ENCODE measurements at regions not wholly inside any gene's neighbourhood (a gene's known extent, or its start where the extent isn't known, plus 50 kb on each side); places are given as distances from the start of the nearest gene placed in this dataset.

DNA sequence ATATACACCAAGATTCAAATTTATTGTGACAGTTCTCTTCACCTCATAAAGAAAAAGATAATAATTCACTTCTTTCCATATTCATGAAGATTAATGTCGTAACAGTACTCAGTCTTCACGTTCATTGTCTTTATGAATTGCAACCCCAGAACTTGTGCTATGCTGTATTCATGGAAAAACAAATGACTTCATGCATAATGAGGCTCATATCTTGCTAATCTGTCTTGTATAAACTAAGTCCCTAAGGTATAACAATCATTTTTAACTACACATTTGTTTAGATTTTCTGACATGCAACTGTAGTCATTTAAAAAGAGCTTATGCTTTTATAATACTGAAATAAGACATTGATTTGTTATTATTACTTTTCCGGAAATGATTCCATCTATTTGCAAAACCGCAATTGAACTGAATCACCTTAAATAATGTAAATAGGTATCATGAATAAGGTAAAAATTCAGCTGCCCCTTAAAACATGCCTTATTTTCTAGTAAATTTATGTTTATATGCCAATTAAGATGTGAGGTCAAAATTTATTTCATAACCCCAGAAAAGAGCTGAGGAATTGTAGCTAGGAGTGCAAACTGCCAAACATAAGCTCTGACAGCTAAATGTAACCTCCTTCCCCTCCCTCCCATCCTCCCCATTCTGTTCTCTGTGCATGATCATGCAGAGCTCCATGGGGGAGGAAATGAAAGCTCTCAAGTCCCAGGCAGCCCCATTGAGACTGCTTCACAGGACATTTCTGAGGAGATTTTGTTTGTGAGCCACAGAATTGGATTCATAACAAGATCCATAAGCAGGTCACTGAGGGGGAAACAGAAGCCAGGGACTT, 301.6 kb downstream of the ATP23 start:
- DNase-seq (ENCODE audit: low read depth, low spot score), result no peak
- CTCF ChIA-PET, result no interaction called here
- POLR2A ChIA-PET, result no interaction called here
- H3K9me3 ChIP-seq (ENCODE audit: control insufficient read depth in 1 of 2, insufficient read depth in 1 of 2, low read depth in 1 of 2, low read length in 2 of 2), result no peaks in the 10 kb centered on the region
- H3K9me2 ChIP-seq (ENCODE audit: insufficient read depth), result no peaks in the 10 kb centered on the region
- no TSS peak for BruUV-seq (replicated peaks)
- H3K27ac ChIP-seq (ENCODE audit: low read depth, low read length), result no peak overlapping the region
- H3K9ac ChIP-seq (ENCODE audit: low read length), result no peak overlapping the region
- H3K4me2 ChIP-seq (ENCODE audit: low read length), result no peak overlapping the region
- H2AFZ ChIP-seq (ENCODE audit: low read depth, low read length, poor library complexity, severe bottlenecking), result no peak overlapping the region
- TF ChIP-seq ZFX (IDR thresholded peaks at IDR 0.05), result no peak
- no peak for TF ChIP-seq POLR2A (IDR thresholded peaks at IDR 0.05; ENCODE audit: borderline replicate concordance, extremely low read depth, insufficient read depth, insufficient read length)
- TF ChIP-seq, protein P1, sequence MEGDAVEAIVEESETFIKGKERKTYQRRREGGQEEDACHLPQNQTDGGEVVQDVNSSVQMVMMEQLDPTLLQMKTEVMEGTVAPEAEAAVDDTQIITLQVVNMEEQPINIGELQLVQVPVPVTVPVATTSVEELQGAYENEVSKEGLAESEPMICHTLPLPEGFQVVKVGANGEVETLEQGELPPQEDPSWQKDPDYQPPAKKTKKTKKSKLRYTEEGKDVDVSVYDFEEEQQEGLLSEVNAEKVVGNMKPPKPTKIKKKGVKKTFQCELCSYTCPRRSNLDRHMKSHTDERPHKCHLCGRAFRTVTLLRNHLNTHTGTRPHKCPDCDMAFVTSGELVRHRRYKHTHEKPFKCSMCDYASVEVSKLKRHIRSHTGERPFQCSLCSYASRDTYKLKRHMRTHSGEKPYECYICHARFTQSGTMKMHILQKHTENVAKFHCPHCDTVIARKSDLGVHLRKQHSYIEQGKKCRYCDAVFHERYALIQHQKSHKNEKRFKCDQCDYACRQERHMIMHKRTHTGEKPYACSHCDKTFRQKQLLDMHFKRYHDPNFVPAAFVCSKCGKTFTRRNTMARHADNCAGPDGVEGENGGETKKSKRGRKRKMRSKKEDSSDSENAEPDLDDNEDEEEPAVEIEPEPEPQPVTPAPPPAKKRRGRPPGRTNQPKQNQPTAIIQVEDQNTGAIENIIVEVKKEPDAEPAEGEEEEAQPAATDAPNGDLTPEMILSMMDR (IDR thresholded peaks at IDR 0.05 in 2 of 3, conservative IDR thresholded peaks at IDR 0.05 in 1 of 3; ENCODE audit: borderline replicate concordance in 1 of 3, insufficient read depth in 1 of 3, low read depth in 2 of 3, low read length in 2 of 3), result no peak
- no peak for TF ChIP-seq EZH2phosphoT487 (IDR thresholded peaks at IDR 0.05; ENCODE audit: borderline replicate concordance)
- TF ChIP-seq, protein P2, sequence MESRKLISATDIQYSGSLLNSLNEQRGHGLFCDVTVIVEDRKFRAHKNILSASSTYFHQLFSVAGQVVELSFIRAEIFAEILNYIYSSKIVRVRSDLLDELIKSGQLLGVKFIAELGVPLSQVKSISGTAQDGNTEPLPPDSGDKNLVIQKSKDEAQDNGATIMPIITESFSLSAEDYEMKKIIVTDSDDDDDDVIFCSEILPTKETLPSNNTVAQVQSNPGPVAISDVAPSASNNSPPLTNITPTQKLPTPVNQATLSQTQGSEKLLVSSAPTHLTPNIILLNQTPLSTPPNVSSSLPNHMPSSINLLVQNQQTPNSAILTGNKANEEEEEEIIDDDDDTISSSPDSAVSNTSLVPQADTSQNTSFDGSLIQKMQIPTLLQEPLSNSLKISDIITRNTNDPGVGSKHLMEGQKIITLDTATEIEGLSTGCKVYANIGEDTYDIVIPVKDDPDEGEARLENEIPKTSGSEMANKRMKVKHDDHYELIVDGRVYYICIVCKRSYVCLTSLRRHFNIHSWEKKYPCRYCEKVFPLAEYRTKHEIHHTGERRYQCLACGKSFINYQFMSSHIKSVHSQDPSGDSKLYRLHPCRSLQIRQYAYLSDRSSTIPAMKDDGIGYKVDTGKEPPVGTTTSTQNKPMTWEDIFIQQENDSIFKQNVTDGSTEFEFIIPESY (IDR thresholded peaks at IDR 0.05; ENCODE audit: extremely low read depth, insufficient replicate concordance, low read length), result no peak
- no peak for TF ChIP-seq SRF (IDR thresholded peaks at IDR 0.05; ENCODE audit: low read depth)
- TF ChIP-seq TCF7L2 (IDR thresholded peaks at IDR 0.05; ENCODE audit: borderline replicate concordance, extremely low read depth, insufficient read depth, insufficient read length), result no peak
- TF ChIP-seq SIN3A (IDR thresholded peaks at IDR 0.05; ENCODE audit: low read depth), result no peak
- TF ChIP-seq, protein P3, sequence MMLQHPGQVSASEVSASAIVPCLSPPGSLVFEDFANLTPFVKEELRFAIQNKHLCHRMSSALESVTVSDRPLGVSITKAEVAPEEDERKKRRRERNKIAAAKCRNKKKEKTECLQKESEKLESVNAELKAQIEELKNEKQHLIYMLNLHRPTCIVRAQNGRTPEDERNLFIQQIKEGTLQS (IDR thresholded peaks at IDR 0.05), result no peak
- no peak for TF ChIP-seq POLR2AphosphoS5 (IDR thresholded peaks at IDR 0.05; ENCODE audit: low read depth, low read length)
- no peak for TF ChIP-seq EZH2 (IDR thresholded peaks at IDR 0.05)
- TF ChIP-seq, protein P4, sequence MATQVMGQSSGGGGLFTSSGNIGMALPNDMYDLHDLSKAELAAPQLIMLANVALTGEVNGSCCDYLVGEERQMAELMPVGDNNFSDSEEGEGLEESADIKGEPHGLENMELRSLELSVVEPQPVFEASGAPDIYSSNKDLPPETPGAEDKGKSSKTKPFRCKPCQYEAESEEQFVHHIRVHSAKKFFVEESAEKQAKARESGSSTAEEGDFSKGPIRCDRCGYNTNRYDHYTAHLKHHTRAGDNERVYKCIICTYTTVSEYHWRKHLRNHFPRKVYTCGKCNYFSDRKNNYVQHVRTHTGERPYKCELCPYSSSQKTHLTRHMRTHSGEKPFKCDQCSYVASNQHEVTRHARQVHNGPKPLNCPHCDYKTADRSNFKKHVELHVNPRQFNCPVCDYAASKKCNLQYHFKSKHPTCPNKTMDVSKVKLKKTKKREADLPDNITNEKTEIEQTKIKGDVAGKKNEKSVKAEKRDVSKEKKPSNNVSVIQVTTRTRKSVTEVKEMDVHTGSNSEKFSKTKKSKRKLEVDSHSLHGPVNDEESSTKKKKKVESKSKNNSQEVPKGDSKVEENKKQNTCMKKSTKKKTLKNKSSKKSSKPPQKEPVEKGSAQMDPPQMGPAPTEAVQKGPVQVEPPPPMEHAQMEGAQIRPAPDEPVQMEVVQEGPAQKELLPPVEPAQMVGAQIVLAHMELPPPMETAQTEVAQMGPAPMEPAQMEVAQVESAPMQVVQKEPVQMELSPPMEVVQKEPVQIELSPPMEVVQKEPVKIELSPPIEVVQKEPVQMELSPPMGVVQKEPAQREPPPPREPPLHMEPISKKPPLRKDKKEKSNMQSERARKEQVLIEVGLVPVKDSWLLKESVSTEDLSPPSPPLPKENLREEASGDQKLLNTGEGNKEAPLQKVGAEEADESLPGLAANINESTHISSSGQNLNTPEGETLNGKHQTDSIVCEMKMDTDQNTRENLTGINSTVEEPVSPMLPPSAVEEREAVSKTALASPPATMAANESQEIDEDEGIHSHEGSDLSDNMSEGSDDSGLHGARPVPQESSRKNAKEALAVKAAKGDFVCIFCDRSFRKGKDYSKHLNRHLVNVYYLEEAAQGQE (IDR thresholded peaks at IDR 0.05; ENCODE audit: low read depth), result no peak
- TF ChIP-seq EGR1 (IDR thresholded peaks at IDR 0.05; ENCODE audit: low read depth), result no peak
- TF ChIP-seq ZNF274 (IDR thresholded peaks at IDR 0.05; ENCODE audit: low read depth, low read length), result no peak
- TF ChIP-seq YY1 (IDR thresholded peaks at IDR 0.05; ENCODE audit: extremely low read depth, insufficient replicate concordance, low read depth, low read length), result no peak
- no peak for TF ChIP-seq SP1 (IDR thresholded peaks at IDR 0.05; ENCODE audit: low read depth)
- intact Hi-C loops (cut with micrococcal nuclease), result no loop called here
- H3K27me3 ChIP-seq (ENCODE audit: insufficient read depth, low read length), result no peaks in the 10 kb centered on the region
- RAD21 ChIA-PET (ENCODE audit: low non-redundant PET in 1 of 2, low total read pairs in 2 of 2, uncharacterized antibody in 2 of 2, unreplicated experiment in 2 of 2), result no interaction called here
- H3K36me3 ChIP-seq (ENCODE audit: control insufficient read depth in 1 of 2, insufficient read depth in 2 of 2, low read length in 2 of 2), result no peaks in the 10 kb centered on the region
- H3K4me3 ChIP-seq (replicated peaks in 1 of 2; ENCODE audit: low read depth in 1 of 2, low read length in 2 of 2), result no peak overlapping the region
- H3K79me2 ChIP-seq (ENCODE audit: insufficient read depth, low read length), result no peaks in the 10 kb centered on the region
- H3K4me1 ChIP-seq (ENCODE audit: control insufficient read depth in 1 of 2, insufficient read depth in 2 of 2, low read length in 2 of 2), result no peaks in the 10 kb centered on the region
- no peaks in the 10 kb centered on the region for H4K20me1 ChIP-seq (ENCODE audit: insufficient read depth)
- no peak for ATAC-seq
